NCI-H748 (cell line): ENCODE measurements at regions not wholly inside any gene's neighbourhood (a gene's known extent, or its start where the extent isn't known, plus 50 kb on each side); places are given as distances from the start of the nearest gene placed in this dataset.

Experiments
- DNase-seq: peaks from one replicate; lab custom pipeline; 2025; ENCODE audit not compliant: unreplicated experiment; lab: John Stamatoyannopoulos, UW

DNA sequence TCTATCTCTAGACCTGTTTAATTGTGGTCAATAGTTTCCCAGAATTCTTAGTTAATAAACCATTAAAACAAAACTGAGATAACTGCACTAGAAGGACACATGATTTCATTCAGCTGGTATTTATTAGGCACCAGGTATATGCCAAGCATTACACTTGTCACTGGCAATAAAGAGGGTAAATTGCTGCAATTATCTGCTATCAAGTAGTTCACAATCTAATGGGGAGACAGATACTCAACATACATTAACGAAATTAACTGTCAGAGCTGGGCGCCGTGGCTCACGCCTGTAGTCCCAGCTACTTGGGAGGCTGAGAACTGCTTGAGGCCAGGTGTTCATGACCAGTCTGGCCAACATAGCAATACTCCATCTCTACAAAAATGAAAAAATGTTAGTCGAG is 71.7 kb upstream of the WIPF1 start:
- no peak for DNase-seq

DNA sequence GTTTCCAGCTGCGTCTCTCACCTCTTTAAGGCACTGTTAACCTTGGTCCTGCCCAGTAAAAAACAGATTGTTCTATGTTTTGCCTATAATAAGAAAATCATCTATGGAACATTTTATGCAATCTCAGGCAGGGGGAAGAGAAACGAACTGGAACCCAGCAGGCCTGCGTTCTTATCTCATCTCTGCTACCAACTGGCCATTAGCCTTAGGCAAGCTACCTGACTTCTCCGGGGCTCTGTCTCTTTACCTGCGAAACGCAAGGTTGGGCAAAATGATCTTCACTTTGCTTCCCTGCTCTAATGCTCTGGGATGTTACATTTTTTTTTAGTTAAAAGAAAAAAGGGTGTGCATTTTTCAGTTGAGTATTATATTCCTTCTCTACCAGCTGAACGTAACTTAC is 70.5 kb upstream of the WIPF1 start:
- DNase-seq: no peak

DNA sequence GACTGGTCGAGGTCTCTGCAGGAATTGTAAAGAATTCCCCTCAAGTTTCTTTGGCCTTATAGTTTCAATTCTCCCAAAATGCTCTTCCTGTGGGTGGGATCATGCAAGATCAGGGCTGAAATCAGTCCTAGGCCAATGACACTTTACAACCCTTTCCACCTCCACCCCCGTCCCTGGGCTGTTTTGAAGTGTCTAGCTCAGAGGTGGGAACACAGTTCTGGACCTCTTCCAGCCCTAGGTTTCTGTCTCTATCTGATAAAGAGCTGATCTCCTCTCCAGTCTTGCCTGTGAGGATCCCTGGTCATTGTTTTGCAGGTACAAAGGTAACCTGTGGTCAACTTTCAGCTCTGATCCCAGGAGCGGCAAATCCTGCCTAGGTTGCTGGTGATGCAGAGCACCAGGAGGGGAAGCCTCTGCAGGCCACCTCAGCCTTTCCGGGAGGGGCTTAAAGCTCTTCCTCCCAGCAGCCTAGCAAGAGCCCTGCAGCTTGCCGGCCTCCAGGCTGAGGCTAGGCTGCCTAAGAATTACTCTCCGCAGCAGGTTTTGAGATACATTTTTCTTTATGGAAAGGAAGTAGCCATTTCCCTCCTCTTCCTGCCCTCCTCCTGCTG is 69.8 kb upstream of the WIPF1 start:
- DNase-seq: no peak

DNA sequence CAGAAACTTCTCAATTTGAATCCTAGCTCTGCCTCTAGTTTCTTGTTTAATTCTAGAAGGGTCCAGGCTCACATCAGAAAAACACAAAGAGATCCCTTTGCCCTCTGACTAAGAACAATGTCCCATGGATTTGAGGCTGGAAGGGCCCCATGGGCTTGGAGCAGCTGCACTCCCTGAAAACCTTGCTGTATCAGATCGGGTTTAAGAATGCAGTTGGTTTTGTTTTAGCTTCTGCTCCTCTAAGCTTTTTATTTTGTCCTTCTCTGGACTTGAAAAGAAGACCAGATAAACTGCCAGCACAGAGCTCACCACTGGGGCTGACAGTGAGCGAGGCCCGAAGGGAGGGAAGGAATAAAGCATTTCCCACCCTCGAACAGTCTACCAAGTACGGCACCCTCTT is 69.2 kb upstream of the WIPF1 start:
- no peak for DNase-seq

DNA sequence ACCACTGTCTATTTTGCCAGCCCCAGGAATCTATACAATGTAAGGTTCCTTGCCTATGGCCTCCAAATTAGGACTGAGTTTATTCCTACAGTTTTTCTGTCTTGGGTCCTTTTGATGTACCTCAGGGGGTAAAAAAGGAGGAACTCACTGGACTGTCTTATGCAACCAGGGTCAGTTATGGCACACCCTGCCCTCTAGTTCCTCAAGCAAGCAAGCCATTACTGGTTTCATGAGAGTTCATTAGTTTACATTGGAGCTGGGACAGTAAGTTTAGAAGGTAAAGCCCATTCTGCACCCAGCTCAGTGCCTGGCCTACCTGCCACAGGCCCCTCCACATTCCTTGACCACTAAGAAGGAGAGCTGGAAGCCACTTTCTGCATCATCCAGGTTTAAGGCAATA is 68.7 kb upstream of the WIPF1 start:
- DNase-seq: no peak

DNA sequence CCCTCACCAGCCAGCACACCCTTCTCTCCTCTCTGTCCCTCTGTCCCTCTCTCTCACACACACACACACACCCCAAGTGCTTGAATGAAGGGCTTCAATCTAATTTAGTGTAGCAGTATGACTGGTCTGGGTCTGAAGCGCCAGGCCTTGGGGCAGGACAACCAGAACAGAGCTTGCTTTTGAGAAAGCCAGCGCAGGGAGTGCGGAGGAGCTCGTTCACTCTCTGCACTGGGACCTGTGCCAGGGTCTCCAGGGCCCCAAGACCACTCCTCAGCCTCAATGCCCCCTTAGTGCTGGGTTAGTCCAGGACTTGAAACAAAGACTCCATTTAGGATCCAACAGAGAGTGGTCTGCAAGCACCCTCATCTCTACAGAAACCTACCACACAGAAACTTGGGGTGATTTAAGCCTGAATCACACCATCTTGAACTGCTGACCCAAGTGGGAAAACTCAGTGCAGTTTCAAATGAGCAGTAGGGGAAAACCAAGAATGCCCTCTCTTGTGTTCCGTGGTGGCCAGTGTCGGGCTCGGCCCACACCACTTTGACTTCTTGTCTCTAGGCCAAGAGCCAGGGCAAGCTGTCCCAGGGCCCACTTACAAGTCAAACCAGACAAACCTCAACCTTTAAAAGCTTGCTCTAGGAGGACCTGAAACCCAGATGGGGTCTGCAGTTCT is 66.6 kb upstream of the WIPF1 start:
- no peak for DNase-seq

DNA sequence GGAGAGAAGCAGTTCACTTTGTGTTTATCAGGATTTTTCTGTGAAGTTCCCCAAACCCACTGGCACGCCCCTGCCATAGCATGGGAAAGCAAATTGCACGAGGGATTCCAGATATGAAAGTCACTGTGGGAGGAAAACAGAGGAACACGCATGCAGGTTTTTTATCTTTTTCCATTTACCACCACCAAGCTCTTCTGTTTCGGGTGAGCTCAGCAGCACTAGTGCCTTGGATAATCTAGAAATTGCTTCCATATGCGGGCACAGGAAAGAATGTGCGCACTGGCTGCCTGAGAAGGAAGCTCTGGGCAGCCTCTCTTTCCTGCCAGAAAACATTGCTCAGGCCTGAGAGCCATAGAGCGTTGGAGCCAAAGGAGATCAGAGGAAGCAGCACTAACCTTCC is 65.9 kb upstream of the WIPF1 start:
- DNase-seq: no peak

DNA sequence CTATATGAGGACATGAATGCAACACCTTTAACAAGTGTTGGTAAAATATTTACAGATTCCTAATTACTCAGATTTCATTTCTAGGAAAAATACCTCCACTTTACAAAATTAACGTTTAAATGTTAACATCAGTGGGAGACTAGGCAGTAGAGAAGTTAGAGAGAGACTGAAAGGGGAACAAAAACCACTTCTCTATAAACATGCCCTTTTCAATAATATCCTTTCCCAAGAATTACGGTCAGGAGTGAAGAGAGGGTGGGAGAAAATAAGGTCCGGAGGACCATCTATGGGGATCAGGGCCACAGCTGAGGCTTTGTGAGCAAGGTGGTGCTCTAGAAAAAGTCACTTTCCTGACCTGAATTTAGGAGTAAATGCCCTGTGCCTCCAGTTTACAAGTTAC is 65.3 kb upstream of the WIPF1 start:
- no peak for DNase-seq

DNA sequence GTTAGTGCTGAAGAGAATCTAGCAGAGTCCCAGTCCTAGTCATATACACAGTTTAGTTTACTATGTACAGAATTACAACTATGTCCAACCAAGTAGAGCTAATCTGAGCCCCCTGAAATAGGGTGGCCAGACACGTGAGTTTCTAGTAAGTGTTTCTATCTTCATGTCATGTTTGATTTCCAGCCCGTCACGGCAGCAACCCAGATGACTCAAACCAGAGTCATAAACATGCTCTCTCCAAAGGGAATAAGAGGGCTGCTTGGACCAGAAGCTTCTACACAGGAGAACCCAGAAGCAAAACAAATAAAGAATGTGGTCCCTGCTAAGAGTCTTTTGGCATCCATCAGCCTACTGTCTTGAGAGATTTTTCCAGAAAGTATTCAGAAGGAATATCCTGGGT is 64.9 kb upstream of the WIPF1 start:
- DNase-seq: no peak

DNA sequence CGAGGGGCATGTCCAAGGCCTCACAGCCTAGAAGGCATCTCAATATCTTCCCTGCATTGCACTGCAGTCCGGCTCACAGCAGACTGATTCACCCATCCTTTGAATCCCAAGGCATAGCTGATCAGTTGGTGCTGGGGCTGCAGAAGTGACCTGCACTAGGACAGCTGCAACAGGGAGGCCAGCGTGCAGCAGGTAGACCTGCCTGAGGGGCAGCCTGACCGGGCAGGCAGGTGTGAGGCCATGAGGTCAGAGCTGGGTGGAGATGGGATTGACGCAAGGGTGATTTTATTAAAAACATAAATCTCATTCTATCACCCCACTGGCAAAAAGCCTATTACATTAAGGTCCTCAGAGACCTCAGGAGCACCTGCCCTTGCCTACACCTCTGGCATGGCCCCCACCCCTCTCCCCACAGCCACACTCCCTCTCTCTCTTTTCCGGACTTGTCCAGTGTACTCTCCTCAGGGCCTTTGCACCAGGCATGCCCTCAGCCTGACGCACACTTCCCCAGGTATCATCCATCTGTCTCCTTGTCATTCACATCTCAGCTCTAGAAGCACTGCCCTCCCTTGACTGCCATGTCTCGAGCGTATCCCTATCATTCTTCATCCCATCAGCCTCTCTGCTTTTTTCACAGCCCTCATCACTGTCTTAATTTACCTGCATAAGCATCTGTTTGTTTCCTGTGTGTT is 63.5 kb upstream of the WIPF1 start:
- DNase-seq: no peak

DNA sequence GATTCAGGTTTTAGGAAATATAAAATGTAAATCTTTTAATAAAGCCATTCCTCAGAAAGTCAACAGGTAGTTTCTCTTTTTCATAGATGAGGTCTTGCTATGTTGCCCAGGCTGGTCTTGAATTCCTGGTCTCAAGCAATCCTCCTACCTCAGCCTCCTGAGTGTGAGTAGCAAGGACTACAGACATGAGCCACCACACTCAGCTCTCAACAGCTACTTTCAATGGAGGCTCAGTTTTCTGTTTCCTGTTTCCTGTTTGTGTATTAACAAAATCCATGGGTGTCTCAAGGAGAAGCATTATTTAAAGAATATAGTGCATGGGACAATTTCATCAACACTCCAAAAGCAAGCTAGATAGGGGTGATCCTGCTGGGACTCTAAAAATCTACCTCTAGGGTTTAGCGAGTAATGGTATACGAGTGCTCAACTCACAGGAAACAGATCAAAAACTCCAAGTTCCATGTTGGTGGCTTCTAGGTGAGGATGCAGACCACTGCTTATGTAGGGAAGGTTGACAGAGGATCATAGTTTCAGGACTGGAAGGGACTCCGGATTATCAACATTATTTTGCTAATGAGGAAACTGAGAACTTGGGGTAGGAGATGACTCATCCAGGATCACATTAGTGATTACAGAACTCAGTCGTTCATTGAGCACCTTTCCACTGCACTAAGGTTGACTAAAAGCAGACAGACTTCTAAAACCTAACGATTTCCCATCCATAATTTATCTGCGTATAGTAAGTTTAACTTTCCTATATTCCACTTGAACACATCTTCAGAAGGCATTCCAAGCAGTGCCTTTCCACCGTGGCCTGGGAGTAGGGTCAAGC is 61.7 kb upstream of the WIPF1 start:
- no peak for DNase-seq

DNA sequence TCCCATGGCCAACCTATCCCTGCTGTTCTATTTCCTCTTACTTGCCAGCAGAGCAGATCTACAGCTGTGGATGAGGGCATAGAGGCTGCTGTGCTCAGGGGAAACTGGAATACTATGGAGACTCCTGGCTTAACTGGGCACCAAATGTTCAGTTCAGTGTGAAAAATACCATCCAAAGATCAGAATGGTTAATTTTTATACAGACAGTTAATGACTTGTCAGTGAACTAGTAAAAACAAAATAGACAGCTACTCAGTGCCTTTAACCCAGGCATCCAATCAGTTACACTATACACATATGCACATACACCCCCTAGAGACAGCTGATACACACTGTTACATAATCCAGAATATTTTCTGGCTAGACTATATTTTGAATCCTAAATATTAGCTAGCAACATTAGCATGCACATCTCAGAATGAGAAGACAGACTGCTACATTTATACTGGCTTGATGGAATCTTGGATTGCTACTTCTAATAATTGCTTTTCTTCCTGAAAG is 59.1 kb upstream of the WIPF1 start:
- DNase-seq: no peak

DNA sequence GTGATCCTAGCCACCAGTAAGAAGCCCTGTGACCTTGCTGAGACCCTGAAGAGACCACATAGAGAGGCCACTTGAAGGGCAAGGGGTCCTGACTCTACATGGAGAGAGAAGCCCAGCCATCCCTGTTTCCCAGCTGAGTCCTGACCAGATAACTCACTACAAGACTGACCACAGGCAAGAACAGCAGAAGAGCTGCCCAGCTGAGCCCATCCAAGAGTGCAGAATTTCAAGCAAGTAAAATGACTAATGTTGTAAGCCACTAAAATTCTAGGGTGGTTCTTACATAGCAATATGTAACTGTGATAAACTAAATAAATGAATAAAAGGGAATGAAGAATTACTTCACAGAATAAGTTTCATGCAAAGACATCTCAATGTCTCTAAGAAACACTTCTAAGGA is 58.4 kb upstream of the WIPF1 start:
- DNase-seq: no peak

DNA sequence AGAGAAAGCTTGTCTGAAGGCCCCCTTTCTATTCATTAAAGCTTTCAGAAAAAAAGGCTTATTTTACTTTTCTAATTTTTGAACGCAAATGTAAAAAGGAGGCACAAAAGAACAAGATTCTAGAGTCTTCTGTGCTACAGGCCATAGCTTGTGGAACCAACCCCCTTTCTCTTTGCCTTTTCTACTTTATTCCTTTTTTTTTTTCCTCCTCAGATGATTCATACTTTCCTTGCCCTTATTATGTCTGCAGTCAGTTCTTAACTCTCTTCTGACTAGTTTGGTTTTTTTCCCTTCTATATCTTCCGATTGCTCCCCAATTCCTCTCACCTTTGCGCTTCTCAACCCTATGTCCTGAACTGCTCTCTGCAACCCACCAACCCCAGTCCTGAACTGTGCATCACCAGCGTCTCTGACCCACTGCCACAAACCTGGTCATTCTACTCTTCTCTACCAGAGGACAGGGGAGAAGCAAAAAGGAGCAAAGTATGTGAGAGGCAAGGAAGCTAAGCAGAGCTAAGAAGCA is 56.9 kb upstream of the WIPF1 start:
- DNase-seq: no peak

DNA sequence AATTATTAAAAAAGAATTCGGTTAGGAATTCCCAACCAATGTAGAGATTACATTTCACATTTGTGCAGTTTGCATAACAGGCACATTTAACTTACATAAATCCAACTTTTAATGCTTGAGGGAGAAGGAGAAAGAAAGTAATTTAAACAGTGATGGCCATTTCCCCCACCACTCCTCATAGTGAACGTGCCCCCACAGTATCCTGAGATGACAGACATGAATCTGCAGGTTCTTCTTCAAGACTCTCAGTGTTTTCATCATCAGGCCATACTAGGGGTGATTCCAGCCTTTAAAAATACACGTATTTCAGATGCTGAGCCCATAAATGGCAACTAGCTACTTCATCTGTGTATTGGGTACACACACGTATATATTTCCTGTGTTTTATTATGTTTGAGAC is 51.3 kb upstream of the WIPF1 start:
- DNase-seq: no peak
